ENCODE measurements at regions not wholly inside any gene's neighbourhood (a gene's known extent, or its start where the extent isn't known, plus 50 kb on each side); places are given as distances from the start of the nearest gene placed in this dataset.

DNA sequence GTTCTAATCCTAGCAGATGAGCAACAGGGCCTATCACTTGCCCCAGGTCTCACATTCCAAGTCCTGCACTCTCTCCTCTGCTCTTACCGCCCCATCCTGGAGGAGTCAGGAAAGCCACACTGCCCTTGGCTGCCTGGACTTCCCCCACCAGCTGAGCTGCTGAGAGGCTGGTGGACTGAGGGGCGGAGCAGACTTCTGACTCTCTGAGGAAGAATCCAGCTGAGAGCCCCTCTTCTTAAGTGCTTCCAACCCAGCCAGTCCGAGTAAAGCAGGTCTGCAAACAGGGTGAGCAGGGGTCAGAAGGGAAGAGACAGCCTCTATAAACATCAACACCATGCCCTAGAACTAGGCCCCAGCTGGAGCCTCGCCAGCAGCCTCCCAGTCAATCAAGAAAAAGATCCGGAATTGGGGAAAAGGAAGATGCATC is 92.4 kb upstream of the TMEM72 start:
- DNase-seq (ENCODE audit: low read depth in 2 of 2), result no peak

- DNase-seq (ENCODE audit: low read depth in 2 of 2), result no peak
These were observed 91.0 kb upstream of the TMEM72 start for GRCh38 chr10:44820094-44820493.

GRCh38 chr10:44821290-44821689 is 89.8 kb upstream of the TMEM72 start:
- DNase-seq (ENCODE audit: low read depth in 2 of 2), result no peak

GRCh38 chr10:44822349-44822748 is 88.8 kb upstream of the TMEM72 start:
- no peak for DNase-seq (ENCODE audit: low read depth in 2 of 2)

DNA sequence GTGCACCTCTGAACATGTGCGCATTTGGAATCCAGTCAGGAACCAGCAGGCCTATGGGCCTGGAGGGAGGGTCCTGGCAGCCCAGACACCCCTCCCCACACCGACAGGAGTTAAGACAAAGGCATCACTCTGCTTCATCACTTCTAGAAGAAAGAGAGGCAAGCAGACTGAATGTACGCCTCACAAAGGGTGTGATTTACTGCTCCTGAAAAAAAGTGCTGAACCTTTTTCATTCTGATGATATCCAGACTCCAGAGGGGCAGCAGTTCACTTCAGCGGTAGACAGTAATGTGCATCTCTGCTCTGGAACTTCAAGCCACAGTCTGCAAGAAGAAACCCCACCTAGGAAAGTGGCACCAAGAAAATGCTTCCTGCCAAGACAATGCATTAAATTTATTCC is 88.2 kb upstream of the TMEM72 start:
- no peak for DNase-seq (ENCODE audit: low read depth in 2 of 2)

GRCh38 chr10:44824607-44825006 is 86.5 kb upstream of the TMEM72 start:
- DNase-seq (ENCODE audit: low read depth in 2 of 2), result no peak

GRCh38 chr10:44827431-44828006 is 83.6 kb upstream of the TMEM72 start:
- no peak for DNase-seq (ENCODE audit: low read depth in 2 of 2)

GRCh38 chr10:44828508-44829142 is 82.5 kb upstream of the TMEM72 start:
- DNase-seq (ENCODE audit: low read depth in 2 of 2), result no peak

DNA sequence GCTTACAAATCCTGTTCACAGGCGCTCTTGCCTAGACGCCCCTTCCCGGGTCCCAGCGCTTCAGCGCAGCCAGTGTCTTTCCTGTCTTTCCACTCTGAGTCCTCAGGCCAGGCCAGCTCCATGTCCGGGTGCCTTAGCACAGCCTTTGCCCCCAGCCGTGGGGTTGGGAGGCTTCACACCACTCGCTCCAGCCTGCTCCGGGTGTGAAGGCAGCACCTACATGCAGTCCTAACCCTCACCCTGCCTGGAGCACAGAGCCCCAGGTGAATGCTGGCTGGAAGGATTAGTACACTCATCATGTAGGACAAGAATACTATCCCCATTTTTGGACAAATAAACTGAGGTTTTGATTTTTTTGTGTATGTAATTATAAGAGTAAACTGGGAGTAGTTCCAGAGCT is 81.7 kb upstream of the TMEM72 start:
- DNase-seq (ENCODE audit: low read depth in 2 of 2), result no peak

DNA sequence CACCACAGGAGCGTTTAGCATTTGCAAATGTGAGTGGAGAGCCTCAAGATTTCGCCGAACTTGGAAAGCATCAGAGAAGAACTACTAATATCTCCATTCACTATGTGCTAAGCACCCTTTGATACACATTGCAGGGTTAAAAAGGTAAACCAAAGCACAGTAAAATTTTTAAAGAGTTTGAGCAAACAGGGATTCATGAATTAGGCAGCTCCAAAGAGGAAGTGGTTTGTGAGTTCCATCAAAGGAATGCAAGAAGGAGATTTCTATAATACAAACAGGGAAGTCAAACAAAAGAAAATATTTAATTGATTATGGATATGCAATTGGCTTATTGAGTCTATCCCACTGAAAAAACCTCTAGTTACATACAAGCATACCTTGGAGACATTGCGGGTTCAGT is 81.1 kb upstream of the TMEM72 start:
- DNase-seq (ENCODE audit: low read depth in 2 of 2), result no peak

GRCh38 chr10:44831581-44831980 is 79.6 kb upstream of the TMEM72 start:
- no peak for DNase-seq (ENCODE audit: low read depth in 2 of 2)

DNA sequence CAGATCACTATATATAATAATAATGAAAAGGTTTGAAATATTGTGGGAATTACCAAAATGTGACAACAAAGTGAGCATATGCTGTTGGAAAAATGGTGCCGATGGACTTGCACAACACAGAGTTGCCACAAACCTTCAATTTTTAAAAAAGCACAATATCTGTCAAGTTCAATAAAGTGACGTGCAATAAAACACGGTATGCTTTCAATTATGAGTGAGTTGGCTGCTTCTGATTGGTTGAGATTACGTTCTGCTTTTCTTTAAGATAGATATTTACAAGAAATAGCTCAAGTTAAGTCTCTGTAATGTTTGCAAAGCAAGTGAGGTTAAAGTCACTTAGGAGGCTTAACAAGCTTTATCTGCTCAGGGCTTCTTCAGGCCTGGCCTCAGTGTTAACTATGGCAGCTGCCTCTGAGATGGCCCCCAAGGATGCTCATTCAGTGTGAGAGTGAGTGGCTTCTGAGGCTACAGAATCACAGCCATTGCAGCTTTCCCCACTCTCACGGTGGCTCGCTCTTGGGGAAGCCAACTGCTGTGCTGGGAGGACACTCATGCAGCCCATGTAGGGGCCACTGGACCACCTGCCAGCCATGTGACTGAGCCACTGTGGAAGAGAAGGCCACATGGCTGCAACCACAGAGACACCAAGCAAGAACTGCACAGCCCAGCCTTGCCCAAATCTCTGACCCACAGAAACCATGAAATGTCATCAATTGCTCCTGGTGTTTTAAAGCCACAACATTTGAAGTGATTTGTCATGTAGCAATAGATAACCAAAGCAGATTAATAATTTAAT is 78.3 kb upstream of the TMEM72 start:
- no peak for DNase-seq (ENCODE audit: low read depth in 2 of 2)

DNA sequence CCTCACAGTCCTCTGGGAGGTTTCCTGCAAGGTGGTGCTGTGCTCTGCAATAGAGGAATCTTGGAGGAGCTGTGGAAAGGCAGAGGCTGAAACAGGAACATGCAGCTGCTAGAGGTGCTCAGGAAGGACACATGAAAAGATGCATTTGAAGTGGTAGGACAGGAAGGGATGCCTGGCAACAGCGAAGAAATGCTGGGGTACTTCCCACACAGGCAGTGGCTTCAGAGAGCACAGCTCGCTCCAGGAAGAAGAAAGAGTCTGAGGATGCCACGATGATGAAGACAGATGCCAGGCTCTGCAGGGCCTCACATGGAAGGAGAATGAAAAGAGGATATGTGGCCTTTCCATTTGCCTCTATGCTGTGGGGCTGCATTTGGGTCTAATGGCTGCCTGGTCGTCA is 77.0 kb upstream of the TMEM72 start:
- DNase-seq (ENCODE audit: low read depth in 2 of 2), result no peak

DNA sequence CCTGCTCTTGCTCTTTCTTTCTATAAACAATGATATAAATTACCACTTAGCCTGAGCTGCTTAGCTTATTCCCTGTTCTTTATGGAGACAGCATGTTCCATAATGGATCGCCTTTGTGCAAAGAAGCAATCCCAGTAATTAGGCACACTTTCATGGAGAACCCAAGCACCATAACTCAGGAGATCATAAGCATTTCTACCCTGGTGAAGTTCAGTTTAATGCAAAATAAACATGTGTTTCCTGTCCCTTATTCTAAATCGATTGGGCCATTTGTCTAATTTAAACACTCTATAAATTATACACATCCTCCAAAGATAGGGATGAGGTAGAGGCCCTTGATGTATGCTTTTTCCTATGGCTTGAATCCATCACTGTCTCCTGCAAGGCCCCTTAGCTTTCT is 75.8 kb upstream of the TMEM72 start:
- DNase-seq (ENCODE audit: low read depth in 2 of 2), result no peak

DNA sequence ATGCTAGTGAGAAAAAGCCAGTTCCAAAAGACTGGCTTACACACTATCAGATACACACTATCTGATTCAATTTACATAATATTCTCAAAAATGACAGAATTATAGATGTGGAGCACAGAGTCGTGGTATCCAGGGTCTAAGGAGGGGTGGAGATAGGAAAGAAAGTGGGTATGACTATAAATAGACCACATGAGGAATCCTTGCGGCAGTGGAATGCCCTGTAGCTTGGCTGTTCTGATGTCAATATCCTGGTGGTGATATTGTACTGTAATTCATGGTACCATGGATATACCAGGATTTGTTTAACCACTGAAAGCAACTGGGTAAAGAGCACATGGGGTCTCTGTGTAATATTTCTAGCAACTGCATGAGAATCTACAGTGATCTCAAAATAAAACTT is 67.7 kb upstream of the TMEM72 start:
- DNase-seq (ENCODE audit: low read depth in 2 of 2), result no peak

DNA sequence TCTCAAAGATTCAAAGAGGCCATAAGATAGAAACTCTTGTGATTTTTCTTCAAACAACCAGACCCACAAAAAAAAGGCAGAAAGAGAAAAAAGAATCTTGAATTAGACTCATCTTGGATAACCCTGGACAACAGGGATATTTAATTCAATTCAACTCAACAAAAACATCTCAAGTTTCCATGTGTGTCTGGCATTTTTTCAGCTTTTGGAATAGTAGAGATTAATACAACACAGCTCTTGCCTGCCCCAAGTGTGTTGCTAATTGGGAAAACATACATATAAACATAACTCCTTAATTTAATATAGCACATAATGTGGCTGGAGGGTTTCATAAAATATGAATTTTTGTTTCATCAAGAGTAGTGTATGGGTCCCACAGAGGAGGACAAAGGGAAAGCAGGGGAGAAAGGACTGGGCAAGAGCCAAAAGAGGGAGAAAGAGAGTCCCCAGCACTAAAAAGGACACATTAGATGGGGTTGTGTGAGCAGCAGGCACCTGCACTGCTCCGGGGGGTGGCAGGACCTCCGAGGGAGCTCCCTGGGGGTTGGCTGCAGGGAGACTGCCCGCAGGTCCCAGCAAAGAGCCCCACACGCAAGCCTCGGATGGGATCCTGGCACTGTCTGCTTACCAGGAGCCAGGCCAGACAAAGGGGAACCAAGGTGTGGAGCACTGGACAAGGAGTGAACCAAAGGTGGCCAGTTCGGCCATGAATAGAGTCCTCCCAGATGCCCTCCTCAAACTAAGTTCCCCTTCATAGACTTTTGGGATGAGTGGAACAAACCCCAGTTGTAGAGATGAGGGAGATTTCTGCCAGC is 65.6 kb upstream of the TMEM72 start:
- no peak for DNase-seq (ENCODE audit: low read depth in 2 of 2)

DNA sequence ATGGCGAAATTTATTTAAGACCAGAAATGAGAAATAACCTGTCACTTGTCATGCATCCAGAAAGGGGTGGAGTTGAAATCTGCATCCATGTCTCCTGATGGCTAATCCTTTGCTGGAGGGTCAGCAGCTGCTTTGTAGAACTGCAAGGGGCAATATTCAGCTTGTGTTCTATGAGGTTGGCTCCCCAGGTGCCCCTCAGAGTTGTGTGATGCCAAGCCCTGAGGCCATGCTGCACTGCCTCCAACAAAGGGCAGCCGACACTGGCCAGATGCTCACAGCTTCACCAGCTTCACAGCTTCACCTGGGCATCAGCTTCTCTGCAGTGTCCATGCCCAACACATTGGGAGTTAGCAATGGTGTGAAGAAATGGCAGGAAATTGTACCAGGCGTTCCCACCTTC is 64.0 kb upstream of the TMEM72 start:
- DNase-seq (ENCODE audit: low read depth in 2 of 2), result no peak

DNA sequence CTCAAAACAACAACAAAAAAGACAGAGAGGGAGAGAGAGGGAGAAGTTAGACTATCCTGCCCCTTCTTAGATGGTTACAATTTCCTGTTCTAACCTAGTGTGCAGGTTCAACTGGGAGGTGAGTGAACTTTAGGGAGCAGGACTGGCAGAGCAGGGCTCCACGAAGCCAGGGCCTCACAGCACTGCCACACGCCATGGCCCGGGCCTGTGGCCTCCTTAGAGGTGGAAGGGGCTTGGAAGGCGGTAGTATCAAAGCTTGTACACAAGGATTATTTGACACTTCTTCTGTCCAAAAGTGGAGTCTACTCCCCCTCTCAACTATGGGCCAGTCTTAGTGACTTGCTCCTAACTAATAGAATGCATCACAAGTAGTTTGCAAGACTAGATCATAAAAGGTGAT is 62.9 kb upstream of the TMEM72 start:
- DNase-seq (ENCODE audit: low read depth in 2 of 2), result no peak

DNA sequence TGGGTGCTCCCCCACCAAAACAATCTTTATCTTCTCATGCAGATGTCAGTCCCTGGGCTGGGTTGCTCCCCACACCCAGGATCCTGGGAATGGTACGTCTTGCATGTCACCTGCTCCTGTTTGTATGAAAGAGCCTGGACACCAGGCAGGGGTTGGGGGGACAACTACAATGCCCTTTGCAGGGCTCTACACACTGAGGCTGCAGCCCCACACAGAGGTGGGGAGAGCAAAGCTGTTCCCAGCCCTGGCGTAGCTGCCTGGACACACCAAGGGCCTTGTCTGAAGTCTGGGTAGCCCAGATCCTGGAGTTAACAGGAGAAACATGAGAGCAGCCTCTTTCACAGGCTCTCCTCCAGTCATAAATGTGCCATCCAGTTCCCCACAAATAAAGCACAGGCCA is 61.2 kb upstream of the TMEM72 start:
- no peak for DNase-seq (ENCODE audit: low read depth in 2 of 2)

DNA sequence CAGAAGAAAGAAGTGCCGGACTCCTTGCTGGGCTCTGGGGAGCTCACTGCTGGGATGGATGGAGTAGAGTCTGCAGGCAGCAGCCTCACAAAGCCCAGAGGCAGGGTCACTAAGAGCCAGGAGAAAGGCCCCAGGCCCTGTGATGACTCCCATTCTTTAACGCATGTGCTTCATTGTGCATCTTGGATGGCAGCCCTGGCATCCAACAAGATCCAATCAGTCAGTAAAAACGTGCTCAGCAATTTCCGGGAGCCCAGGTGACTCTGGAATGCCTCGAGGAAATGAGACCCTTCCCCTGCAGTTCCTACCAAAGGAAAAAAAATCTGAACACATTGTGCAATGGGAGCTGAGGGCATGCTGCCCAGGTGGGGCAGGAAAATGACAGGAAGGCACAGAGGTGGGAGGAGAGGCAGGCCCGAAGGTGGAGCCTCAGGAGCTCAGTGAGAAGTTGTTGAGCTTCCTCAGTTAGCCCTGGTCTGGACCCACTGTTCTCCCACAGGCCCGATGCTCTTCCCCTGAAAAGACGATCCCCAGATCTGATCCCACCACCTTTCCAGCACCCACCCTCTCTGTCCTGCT is 60.7 kb upstream of the TMEM72 start:
- DNase-seq (ENCODE audit: low read depth in 2 of 2), result no peak

DNA sequence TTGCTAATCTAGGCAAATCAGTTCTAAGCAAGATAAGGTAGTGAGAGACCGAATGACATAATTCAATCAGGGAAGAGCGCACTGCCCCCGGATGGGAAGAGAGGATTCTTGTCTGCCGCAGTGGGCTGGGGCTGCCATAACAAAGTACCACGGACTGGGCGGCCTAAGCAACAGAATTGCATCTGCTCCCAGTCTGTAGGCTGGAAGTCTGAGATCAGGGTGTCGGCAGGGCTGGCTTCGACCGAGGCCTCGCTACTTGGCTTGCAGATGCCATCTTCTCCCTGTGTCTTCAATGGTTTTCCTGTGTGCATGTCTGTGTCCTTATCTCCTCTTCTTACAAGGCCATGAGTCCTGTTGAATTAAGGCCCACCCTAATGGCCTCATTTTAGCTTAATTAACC is 59.7 kb upstream of the TMEM72 start:
- DNase-seq (ENCODE audit: low read depth in 2 of 2), result no peak

- no peak for DNase-seq (ENCODE audit: low read depth in 2 of 2)
These were observed 59.3 kb upstream of the TMEM72 start for GRCh38 chr10:44851881-44852280.

Measured in stimulated activated CD4-positive, alpha-beta T cell treated with anti-CD3 and anti-CD28 coated beads, Interleukin-4, amount 100 ng/mL, for 48 hours (primary cell).